Tibial nerve (tissue), 4 donors: ENCODE measurements at regions not wholly inside any gene's neighbourhood (a gene's known extent, or its start where the extent isn't known, plus 50 kb on each side); places are given as distances from the start of the nearest gene placed in this dataset.

ENCODE experiments used
- DNase-seq, 2 donors: peaks; one replicate each; pipeline ENCODE4 v3.0.0-alpha.2; 2019; ENCODE audit warnings: low spot score in 2 of 2
- H3K27ac ChIP-seq, 4 donors: fragments of 200-600 bp; sonication (generic) in 3 of 4; one replicate each; pipeline ENCODE4 v1.5.1; 2017 to 2019; ENCODE audit warnings: mild to moderate bottlenecking in 1 of 4
- H3K27me3 ChIP-seq, 2 donors: fragments of 200-600 bp; sonication (generic) in 1 of 2; one replicate each; pipeline versions ENCODE4 v1.5.1 to v1.6.0; 2017 to 2019
- H3K36me3 ChIP-seq, 3 donors: fragments of 200-600 bp; sonication (generic); one replicate each; pipeline ENCODE4 v1.5.1; 2018 to 2019
- H3K4me1 ChIP-seq, 4 donors: fragments of 200-600 bp; sonication (generic) in 3 of 4; one replicate each; pipeline ENCODE4 v1.5.1; 2017 to 2019
- H3K4me3 ChIP-seq, 4 donors: fragments of 200-600 bp; sonication (generic) in 3 of 4; one replicate each; pipeline ENCODE4 v1.5.1; 2017 to 2019; ENCODE audit warnings: mild to moderate bottlenecking in 1 of 4, moderate library complexity in 1 of 4
- H3K9me3 ChIP-seq, 4 donors: fragments of 200-600 bp; sonication (generic) in 3 of 4; one replicate each; pipeline ENCODE4 v1.5.1; 2017 to 2019
- EP300 ChIP-seq, 2 donors: sonication (generic); formaldehyde crosslinking; IDR thresholded peaks; one replicate each; pipeline ENCODE4 v1.6.1; 2017; ENCODE audit warnings: antibody characterized with exemption in 2 of 2, mild to moderate bottlenecking in 1 of 2
- POLR2A ChIP-seq, 2 donors: fragments of 450-650 bp; IDR thresholded peaks; one replicate each; pipeline ENCODE4 v1.6.1; 2017; ENCODE audit warnings: antibody characterized with exemption in 2 of 2, mild to moderate bottlenecking in 2 of 2, moderate library complexity in 2 of 2
- WGBS, 2 donors: methylation state at CpG; one replicate each; pipeline ENCODE4 v1.1.5; 2018; 5-methylcytosine and 5-hydroxymethylcytosine counted together
- TF ChIP-seq, protein P1 (sequence below), 5 experiments: fragments of 200-600 bp in 3 of 5; fragments of 450-650 bp in 2 of 5; sonication (generic) in 3 of 5; IDR thresholded peaks; one replicate each; pipeline ENCODE4 v1.5.1; 2016 to 2019; ENCODE audit warnings: antibody characterized with exemption in 5 of 5, mild to moderate bottlenecking in 3 of 5, moderate library complexity in 2 of 5

DNA sequence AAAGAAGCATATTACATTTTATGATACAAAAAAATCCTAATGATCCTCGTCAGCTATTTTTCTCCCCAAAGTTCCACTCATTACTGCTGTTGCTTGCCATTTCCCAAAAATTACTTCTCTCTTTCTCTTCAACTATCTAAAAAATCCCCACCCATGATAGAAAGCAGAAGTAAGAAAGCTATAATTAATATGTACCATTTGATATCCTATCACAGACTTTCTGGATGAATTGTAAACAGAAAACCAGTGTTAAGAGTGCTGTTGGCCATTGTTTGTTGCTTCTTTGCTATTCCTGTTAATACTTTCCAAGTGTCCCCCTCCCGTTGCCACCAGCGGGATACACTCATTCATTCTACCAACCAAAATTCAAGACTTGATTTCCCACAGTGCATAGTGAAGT, 136.3 kb upstream of the SMARCA2 start:
- Histone ChIP-seq H3K36me3 (no peaks in the 10 kb centered on the region), H3K27me3 (no peaks in the 10 kb centered on the region), H3K4me1 (no peaks in the 10 kb centered on the region), H3K27ac (no peak overlapping the region), H3K9me3 (no peaks in the 10 kb centered on the region), H3K4me3 (no peak overlapping the region)
- TF ChIP-seq EP300 (IDR thresholded peaks at IDR 0.05) (no peak), POLR2A (IDR thresholded peaks at IDR 0.05) (no peak)
- TF ChIP-seq, protein P1, sequence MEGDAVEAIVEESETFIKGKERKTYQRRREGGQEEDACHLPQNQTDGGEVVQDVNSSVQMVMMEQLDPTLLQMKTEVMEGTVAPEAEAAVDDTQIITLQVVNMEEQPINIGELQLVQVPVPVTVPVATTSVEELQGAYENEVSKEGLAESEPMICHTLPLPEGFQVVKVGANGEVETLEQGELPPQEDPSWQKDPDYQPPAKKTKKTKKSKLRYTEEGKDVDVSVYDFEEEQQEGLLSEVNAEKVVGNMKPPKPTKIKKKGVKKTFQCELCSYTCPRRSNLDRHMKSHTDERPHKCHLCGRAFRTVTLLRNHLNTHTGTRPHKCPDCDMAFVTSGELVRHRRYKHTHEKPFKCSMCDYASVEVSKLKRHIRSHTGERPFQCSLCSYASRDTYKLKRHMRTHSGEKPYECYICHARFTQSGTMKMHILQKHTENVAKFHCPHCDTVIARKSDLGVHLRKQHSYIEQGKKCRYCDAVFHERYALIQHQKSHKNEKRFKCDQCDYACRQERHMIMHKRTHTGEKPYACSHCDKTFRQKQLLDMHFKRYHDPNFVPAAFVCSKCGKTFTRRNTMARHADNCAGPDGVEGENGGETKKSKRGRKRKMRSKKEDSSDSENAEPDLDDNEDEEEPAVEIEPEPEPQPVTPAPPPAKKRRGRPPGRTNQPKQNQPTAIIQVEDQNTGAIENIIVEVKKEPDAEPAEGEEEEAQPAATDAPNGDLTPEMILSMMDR (IDR thresholded peaks at IDR 0.05): no peak
- DNase-seq: no peak
- 83 to 86% methylated on average over 3 of the region's 3 CpGs for WGBS, 2 donors

DNA sequence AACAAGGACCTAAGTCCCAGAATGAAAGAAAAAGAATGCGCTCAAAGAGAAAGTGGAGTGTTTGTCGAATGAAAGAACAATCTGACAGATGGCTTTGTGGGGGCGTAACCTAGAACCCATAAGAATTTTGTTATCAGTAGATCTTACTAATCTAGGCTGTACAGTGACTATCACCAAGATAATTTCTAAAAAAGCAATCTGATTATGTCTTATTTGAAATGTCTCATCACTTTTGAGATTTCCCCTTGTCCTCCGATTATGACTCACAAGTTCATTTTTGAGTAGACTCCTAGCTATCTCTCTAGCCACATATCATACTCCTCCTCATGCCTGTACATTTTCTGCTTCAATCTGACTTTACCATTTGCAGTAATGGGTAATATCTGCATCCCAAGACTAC, 135.6 kb upstream of the SMARCA2 start:
- Histone ChIP-seq H3K27ac (no peak overlapping the region), H3K27me3 (no peaks in the 10 kb centered on the region), H3K4me3 (no peak overlapping the region), H3K36me3 (no peaks in the 10 kb centered on the region), H3K9me3 (no peaks in the 10 kb centered on the region), H3K4me1 (no peaks in the 10 kb centered on the region)
- no peak for DNase-seq
- TF ChIP-seq POLR2A (IDR thresholded peaks at IDR 0.05): no peak
- TF ChIP-seq, protein P1 (IDR thresholded peaks at IDR 0.05): no peak
- no peak for TF ChIP-seq EP300 (IDR thresholded peaks at IDR 0.05)
- WGBS, 2 donors: 89 to 94% methylated on average over 4 of the region's 4 CpGs

DNA sequence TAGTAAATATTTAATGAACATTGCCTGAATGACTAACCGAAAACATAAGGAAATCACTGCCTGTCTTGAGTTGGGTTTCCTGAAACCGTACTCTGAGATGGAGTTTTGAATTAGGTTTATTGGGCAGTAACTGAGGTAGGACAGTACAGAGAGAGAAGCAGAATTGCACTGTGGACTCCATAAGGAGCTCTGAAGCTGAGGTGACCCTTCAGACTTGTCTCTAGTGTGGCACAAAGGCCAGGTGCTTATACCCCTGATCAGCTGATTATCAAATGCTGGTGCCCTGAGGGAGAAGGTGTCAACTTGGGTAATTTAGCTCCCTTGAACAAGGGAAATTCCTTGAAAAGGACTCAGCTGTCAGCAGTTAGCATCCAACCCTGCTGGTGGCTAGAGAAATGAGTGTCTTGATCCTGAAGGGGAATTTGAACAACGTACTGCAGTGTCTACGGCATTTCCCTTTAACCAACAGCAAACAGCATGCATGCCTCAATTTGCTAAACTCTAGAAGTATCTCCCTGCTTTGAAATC, 135.0 kb upstream of the SMARCA2 start:
- Histone ChIP-seq H3K27ac (no peak overlapping the region), H3K4me1 (no peaks in the 10 kb centered on the region), H3K36me3 (no peaks in the 10 kb centered on the region), H3K4me3 (no peak overlapping the region), H3K27me3 (no peaks in the 10 kb centered on the region), H3K9me3 (no peaks in the 10 kb centered on the region)
- DNase-seq: no peak
- TF ChIP-seq, protein P1 (IDR thresholded peaks at IDR 0.05): no peak
- no peak for TF ChIP-seq POLR2A (IDR thresholded peaks at IDR 0.05)
- 83 to 88% methylated on average over 4 of the region's 4 CpGs for WGBS, 2 donors

DNA sequence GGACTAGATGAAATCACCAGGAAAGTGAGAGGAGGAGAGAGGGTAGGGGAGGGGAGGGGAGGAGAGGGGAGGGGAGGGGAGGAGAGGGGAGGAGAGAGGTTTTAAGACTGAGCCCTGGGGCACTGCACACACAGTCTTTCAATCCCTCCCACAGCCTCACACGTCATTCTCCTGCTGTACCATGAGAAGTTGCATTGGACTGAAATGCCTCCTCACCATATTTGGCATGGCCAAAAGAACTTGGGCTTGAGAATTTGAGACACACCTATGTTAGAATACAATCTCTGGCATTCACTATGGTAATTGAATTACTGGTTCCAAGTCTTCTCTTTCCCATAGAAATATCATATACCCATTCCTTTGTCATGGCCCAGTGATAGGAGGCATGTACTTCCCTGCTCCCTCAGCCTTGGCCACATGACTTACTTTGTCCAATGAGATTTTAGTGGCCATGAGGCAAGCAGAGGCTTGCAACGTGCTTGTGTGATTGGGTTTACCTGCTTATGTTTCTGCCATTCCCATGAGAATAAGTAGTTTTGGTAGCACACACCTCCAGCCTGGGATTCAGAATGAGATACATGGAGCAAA, 133.3 kb upstream of the SMARCA2 start:
- H3K9me3 ChIP-seq: no peaks in the 10 kb centered on the region
- 49% methylated on average over 2 of the region's 2 CpGs for WGBS, 2 donors
- TF ChIP-seq, protein P1 (IDR thresholded peaks at IDR 0.05): no peak
- TF ChIP-seq EP300 (IDR thresholded peaks at IDR 0.05) (no peak), POLR2A (IDR thresholded peaks at IDR 0.05) (no peak)

DNA sequence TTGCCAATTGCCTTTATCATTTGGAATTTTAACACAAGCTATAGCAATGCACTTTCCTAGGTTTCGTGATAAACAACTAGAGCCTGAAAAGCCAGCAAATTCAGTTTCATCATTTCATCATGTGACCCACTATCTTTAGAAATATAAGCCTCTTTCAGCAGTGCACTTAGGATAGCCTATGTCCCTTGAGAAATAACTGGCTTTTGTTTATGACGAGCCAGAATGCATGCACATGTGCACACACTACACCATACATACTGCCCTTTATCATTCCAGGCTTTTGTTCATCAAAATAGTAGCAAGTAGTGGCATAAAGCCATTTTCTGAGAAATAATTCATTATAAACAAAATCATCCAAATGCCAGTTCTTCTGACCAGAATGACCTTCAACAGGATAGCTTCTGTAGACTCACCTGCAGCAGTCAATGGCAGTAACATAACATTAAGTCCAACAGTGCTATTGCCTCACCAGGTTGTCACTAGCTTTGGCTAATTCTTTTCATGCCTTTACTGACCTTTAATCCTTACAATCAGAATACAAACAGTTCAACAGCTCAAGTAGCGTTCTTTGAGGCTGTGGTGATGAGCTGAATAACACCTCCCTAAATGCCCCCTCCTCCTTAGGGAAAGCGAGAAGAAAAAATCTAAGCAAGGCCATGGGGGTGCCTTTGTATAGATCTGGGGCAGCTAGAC, 132.3 kb upstream of the SMARCA2 start:
- Histone ChIP-seq H3K27me3 (no peaks in the 10 kb centered on the region), H3K9me3 (no peaks in the 10 kb centered on the region), H3K4me3 (no peak overlapping the region), H3K4me1 (no peaks in the 10 kb centered on the region), H3K27ac (no peak overlapping the region), H3K36me3 (no peaks in the 10 kb centered on the region)
- TF ChIP-seq POLR2A (IDR thresholded peaks at IDR 0.05): no peak
- TF ChIP-seq EP300 (IDR thresholded peaks at IDR 0.05): no peak
- TF ChIP-seq, protein P1 (IDR thresholded peaks at IDR 0.05): no peak
- 57 to 59% methylated on average over 4 of the region's 4 CpGs for WGBS, 2 donors
- no peak for DNase-seq

More for the DNA sequence above, 133.3 kb upstream of the SMARCA2 start:
- H3K4me3 ChIP-seq: no peak overlapping the region
- no peaks in the 10 kb centered on the region for H3K4me1 ChIP-seq
- no peak for DNase-seq
- no peak overlapping the region for H3K27ac ChIP-seq
- no peaks in the 10 kb centered on the region for H3K27me3 ChIP-seq
- no peaks in the 10 kb centered on the region for H3K36me3 ChIP-seq
